RWPE1 (cell line): ENCODE measurements at regions not wholly inside any gene's neighbourhood (a gene's known extent, or its start where the extent isn't known, plus 50 kb on each side); places are given as distances from the start of the nearest gene placed in this dataset.
"Not testable (repeated sequence)": the region's sequence is repeated elsewhere in the genome, so short reads cannot be mapped to it uniquely, and the experiment has no call there.

Source experiments
- CTCF ChIA-PET: fragments of 350-600 bp; sonication (Branson Sonifier 250); formaldehyde crosslinking; extraction: SDS; loops from one replicate; lab custom pipeline; 2021; lab: Yijun Ruan, JAX
- POLR2A ChIA-PET: fragments of 400-600 bp; formaldehyde crosslinking; extraction: SDS; loops from one replicate; lab custom pipeline; 2020; ENCODE audit warnings: antibody characterized with exemption; ENCODE audit not compliant: low non-redundant PET; lab: Yijun Ruan, JAX
- DNase-seq: peaks from one replicate; pipeline ENCODE4 v3.0.0; 2012; ENCODE audit warnings: low spot score
- H3K27ac ChIP-seq: fragments of 450-650 bp; 2 replicates; pipeline ENCODE4 v1.5.1; 2017
- CTCF ChIP-seq: fragments of 450-650 bp; conservative IDR thresholded peaks from 2 replicates; pipeline ENCODE4 v1.5.1; 2017; ENCODE audit warnings: low read depth, mild to moderate bottlenecking

GRCh38 chr9:24051587-24051986, 225.5 kb upstream of the ELAVL2 start:
- no peak for DNase-seq
- no peak for TF ChIP-seq CTCF
- ChIA-PET CTCF (no interaction called here), POLR2A (no interaction called here)
- no peak overlapping the region for H3K27ac ChIP-seq

GRCh38 chr9:24050239-24050638, 224.2 kb upstream of the ELAVL2 start:
- DNase-seq, H3K27ac ChIP-seq, POLR2A ChIA-PET, CTCF ChIA-PET: not testable (repeated sequence)

GRCh38 chr9:24045150-24045549, 219.1 kb upstream of the ELAVL2 start:
- CTCF ChIA-PET, result interaction anchor here (0.6 kb wide), 1 partner anchor 680 kb away, joined by 3 read pairs; no protein-coding TSS in a partner anchor
- no peak for DNase-seq
- H3K27ac ChIP-seq, result no peak overlapping the region
- POLR2A ChIA-PET, result no interaction called here
- TF ChIP-seq CTCF, result no peak

- ChIA-PET POLR2A (no interaction called here), CTCF (no interaction called here)
- DNase-seq, result no peak
- no peak for TF ChIP-seq CTCF
- H3K27ac ChIP-seq, result no peak overlapping the region
These were observed 218.5 kb upstream of the ELAVL2 start for GRCh38 chr9:24044576-24044975.

- no peak overlapping the region for H3K27ac ChIP-seq
- POLR2A ChIA-PET, result no interaction called here
- no peak for DNase-seq
- CTCF ChIA-PET, result no interaction called here
- TF ChIP-seq CTCF, result no peak
These were observed 215.2 kb upstream of the ELAVL2 start for GRCh38 chr9:24041160-24041690.

GRCh38 chr9:24036459-24036858, 210.4 kb upstream of the ELAVL2 start:
- POLR2A ChIA-PET, result no interaction called here
- DNase-seq, result no peak
- no peak overlapping the region for H3K27ac ChIP-seq
- no peak for TF ChIP-seq CTCF
- CTCF ChIA-PET, result no interaction called here

- no peak for DNase-seq
- H3K27ac ChIP-seq, result no peak overlapping the region
- no peak for TF ChIP-seq CTCF
- POLR2A ChIA-PET, result no interaction called here
- CTCF ChIA-PET, result no interaction called here
These were observed 209.8 kb upstream of the ELAVL2 start for GRCh38 chr9:24035816-24036215.
